GM18498 (cell line): ENCODE measurements at regions not wholly inside any gene's neighbourhood (a gene's known extent, or its start where the extent isn't known, plus 50 kb on each side); places are given as distances from the start of the nearest gene placed in this dataset.

Source experiments
- ATAC-seq: cut with Tn5 transposase; IDR thresholded peaks from one replicate; pipeline ENCODE4 v1.9.1; 2021; ENCODE audit warnings: mild to moderate bottlenecking, moderate library complexity; ENCODE audit not compliant: unreplicated experiment

DNA sequence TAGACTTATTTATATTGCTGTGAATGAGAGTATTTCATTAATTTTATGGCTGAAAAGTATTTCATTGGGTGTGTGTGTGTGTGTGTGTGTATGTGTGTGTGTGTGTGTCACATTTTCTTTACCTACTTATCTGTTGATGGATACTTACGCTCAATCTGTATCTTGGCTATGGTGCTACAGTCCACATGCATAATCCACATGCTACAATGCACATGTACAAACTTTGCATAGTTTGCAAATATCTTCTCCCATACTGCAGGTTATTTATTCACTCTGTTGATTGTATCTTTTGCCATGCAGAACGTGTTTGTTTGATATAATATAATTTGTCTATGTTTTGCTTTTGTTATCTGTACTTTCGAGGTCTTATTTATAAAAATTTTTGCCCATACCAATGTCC lies 167.8 kb downstream of the RAB28 start:
- no peak for ATAC-seq

DNA sequence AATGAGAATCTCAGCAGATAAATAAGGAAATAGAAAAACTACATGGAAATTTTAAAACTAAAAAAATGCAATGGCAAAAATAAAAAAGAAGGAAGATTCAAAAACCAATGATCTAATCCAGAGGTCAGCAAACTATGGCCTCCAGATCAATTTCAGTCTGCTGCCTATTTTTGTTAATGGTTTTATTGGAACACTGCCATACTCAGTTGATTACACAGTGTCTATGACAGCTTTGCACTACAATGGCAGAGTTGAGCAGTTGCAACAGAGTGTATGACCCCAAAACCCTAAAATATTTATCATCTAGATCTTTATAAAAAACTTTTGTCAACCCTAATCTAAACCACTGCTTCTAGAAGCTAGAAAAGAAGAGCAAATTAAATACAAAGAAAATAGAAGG lies 170.3 kb downstream of the RAB28 start:
- ATAC-seq: no peak

DNA sequence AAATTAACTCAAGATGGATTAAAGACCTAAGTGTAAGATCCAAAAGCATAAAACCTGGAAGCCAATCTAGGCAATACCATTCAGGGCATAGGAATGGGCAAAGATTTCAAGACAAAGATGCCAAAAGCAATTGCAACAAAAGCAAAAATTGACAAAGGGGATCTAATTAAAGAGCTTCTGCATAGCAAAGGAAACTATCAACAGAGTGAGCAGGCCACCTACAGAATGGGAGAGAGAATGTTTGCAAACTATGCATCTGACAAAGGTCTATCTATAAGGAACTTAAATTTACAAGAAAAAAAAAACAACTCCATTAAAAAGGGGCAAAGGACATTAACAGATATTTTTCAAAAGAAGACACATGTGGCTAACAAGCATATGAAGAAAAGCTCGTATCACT lies 171.9 kb downstream of the RAB28 start:
- no peak for ATAC-seq

DNA sequence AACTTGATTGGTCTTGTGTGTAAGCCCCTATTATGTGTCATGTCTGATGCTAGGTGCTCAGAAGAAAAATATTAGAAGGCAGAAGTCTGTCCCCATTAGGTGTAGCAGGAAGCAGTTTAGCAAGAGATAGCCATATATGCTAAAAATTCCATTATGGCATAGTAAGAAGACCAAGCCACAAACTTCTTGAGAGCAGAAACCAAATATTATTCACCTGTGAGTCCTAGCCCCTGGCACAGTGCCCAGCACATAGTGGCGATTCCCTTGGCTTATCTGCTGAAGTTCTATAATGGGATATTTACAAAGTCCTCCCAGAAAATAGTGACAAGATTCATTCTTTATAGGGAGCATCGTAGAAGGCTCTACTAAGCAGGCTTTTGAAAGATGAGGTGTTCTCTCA lies 174.4 kb downstream of the RAB28 start:
- no peak for ATAC-seq

DNA sequence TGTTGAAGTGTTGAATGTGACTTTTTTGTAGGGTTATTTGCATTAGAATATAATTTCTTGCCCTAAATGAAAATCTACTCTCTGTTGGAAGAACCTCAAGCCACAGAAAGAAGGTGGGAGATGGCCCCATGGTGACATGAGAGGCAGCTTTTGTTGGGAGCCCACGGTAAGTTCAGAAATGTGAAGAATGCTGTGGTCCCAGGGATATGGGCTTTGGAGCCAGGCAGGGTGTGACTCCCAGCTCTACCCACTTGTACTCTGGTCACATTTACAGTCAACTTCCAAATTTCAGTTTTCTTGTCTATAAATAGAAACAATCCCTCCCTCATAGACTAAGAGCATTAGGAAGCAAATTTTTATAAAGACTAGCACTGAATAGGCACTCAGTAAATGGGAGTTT lies 177.8 kb downstream of the RAB28 start:
- ATAC-seq: no peak

DNA sequence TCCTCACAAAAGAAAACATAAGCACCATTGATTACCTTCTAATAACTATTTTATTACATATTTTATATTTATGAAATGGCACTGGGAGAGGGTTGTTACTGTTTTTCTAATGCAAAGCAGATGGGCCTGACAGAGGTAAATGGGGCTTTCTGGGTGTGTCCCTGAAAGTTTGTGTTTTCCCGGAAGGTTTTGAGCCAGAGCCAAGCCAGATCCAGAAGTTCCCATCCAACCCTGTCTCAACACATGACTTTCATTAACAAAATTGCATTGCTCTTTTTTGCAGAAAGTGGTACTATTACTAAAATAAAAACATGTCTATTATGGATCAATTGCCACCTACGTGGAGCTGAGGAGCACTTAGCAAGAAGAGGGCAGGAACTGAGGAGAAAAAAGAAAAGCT lies 181.3 kb downstream of the RAB28 start:
- no peak for ATAC-seq

DNA sequence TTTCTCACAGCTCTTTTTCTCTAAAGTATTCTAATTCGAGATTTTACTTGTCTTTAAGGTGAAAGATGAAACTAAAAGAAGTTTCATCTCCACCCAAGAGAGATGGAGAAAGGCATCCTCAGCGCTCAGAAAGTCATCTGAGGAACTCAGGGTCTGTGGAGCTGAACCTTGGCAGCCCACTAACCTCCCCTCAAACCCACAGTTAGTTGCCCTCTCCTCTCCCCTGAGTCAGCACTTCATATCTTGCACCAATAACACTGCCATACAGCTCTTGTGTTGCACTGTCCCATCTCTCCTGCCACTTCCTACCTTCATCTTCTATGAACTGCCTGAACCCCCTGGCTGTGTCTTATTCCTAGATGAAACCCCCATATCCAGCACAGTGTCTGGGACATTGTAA lies 184.8 kb downstream of the RAB28 start:
- no peak for ATAC-seq

DNA sequence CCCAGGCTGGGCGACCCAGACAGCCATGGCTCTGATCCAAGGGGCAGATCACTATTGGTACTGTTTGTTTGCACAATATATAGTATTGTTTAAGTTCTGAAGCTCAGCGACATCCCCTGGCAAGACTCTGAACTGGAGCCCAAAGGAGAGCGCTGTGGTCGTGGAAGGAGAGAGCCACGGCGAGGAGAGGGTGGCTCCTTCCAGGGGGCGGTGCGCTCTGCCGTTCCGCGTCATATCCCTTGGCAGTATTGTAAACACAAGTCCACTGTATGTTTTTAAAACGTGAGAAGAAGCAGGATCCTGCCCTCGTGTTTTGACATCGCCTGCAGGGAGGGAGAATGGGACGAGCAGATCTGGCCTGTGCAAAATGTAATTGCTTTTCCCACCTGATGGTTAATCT lies 185.5 kb downstream of the RAB28 start:
- ATAC-seq: no peak

DNA sequence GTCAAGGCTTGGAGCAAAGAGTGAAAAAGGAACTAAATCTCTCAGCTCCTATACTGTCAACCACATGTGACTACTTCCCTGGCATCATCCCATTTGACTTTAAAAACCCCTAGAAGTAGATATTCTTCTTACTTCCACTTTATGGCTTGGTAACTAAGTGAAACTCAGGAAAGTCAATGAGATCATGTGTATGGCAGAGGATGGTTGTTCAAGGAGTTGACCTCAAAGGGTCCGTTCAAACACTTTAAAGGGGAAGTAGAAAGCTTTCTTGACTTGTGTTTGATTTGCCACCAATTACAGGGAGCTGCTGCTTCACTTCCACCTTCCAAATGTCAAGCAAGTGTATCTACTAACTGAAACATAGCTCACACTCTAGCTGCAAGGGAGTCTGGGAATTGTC lies 187.2 kb downstream of the RAB28 start:
- no peak for ATAC-seq

DNA sequence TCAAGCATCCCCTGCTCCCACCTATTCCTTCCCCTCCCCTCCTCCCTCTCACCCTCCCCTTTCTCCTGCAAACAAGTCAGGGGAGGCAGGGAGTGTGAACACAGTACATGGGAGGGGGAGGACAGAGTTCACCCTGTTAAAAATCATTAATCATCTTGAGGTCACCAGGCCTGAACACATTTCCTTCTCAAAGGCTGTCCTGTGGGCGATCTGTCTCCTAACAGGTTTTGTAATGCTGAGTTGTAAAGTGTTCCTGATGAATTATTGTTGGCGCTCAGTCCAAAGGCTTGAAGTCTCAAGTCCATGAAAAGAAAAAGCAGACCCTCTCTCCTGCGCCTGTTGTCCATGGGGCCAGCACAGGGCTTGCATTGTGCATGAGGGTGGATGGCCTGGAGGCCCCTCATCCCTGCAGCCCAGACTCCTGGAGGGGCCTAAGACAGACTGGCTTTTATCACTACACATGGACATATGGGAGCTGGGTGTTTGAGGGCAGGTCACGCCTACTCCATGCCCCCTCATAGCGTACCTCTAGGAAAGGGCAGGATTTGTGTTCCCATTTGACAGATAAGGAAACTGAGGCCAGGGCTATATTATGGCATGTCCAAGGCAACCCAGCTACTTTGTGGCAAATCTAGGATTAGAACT lies 189.1 kb downstream of the RAB28 start:
- no peak for ATAC-seq

DNA sequence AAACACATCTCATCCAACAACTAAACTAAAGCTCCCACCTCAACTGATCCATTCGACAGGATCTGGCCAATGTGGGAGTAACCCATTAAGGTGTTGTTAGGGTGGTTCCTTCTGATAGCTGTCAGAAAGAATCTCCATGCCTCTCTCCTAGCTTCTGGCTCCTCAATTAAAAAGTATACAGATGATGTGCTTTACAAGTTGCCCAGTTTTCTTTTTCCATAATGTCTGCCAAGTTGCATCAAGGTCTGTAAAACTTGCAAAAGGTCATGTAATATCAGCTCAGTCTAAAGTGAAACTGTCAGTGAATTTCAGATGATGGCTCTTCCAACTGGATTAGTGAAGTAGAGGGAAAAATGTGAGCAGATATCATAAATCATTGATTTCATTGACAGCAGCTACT lies 191.8 kb downstream of the RAB28 start:
- ATAC-seq: no peak

DNA sequence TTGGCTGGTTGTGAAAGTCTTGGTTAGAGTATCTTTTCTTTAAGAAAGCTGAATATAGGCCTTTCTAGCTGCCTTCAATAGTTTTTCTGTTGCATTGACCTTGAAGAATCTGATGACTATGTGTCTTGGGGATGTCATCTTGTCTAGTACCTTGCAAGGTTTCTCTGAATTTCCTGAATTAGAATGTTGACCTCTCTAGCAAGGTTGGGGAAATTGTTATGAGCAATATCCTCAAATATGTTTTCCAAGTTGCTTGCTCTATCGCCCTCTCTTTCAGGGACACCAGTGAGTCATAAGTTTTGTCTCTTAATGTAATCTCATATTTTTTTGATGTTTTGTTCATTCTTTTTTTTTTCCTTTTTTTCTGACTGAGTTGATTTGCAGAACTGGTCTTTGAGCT lies 194.7 kb downstream of the RAB28 start:
- no peak for ATAC-seq

DNA sequence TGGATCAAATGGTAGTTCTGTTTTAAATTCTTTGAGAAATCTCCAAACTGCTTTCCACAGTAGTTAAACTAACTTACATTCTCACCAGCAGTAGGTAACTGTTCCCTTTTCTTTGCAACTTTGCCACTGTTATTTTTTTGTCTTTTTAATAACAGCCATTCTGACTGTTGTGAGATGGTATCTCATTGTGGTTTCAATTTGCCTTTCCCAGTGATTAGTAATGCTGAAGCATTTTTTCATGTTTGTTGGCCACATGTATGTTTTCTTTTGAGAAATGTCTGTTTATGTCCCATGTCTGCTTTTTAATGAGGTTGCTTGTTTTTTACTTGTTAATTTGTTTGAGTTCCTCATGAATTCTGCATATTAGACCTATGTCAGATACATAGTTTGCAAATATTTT lies 198.8 kb downstream of the RAB28 start:
- no peak for ATAC-seq

DNA sequence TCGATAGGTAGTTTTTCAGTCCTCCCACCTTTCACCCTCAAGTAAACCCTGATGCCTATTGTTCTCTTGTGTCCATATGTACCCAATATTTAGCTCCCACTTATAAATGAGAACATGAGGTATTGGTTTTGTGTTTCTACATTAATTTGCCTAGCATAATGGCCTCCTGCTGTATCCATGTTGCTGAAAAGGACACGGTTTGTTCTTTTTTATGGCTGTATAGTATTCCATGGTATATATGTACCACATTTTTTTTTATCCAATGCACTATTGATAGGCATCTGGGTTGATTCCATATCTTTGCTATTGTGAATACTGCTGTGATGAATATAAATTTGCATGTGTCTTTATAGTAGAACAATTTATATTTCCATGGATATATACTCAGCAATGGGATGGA lies 199.2 kb downstream of the RAB28 start:
- no peak for ATAC-seq

DNA sequence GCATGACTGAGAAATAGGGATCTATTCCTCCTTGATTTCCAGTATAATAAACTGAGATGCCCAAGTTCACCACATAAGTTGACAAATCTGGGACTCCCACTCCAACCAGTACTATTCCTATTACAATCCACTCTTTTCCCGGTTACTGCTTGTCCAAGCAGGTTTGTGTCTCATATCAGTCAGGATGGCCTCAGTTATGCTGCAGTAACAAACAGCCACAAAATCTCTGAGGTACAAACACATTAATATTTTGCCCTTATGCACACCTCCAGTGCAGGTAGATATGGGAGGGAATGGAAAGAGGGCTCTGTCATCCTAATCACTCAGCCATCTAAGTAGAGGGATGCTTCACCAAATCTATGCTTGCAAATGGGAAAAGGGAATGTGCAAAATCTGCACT lies 207.8 kb downstream of the RAB28 start:
- no peak for ATAC-seq

DNA sequence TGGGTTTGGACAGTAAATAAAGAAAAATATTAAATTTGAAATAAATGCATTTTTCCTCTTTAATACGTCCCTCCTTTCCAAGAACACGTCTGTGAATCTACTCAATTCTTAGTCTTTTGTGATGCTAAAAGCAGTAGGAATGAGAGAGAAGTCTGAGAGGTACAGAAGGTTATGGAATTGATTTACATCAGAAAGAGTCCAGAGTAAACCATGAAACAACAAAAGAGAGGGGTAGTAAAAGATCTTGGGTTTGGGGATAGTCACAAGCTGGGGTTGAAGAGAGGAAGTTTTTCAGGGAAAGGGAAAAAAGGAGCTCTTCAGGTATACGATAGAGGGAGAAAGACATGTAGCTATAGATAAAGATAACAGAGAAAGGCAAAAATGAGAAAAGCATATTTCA lies 215.4 kb downstream of the RAB28 start:
- ATAC-seq: no peak

DNA sequence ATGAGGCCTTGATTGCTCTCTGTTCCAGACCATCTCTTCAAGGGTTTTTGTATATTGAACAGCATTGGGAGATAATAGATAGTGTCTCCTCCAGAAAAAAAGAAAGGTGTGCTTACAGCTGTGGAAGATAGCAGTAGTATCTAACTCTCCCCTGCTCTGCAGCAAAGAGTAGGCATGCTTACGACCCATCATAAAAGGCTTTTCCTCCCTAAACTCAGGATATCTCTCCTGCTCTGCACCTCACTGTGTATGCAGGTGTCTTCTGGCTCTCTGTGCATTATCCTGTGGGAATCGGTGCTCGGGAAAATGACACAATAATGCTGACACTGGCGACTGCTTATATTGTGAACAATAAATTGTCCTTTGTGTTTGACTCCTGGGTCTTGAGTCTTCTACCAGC lies 216.0 kb downstream of the RAB28 start:
- ATAC-seq: no peak

DNA sequence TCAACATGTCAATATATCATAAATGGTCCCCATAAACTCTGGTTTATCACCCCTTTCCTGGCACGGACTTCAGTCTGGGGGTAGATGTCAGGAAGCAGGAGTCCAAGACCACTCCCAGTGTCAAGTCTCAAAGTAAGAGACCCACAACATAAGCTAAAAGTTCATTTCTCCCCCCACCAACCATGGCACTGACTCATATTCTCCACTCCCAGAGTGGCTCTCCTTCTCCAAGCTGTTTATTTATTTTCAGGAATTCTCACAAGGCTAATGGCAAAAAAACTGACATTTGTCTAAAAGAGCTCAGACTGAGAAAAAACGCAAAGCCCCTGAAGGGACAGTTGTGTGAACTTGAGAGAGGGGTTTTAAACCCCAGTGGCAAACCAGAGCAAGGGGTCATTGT lies 217.0 kb downstream of the RAB28 start:
- no peak for ATAC-seq

DNA sequence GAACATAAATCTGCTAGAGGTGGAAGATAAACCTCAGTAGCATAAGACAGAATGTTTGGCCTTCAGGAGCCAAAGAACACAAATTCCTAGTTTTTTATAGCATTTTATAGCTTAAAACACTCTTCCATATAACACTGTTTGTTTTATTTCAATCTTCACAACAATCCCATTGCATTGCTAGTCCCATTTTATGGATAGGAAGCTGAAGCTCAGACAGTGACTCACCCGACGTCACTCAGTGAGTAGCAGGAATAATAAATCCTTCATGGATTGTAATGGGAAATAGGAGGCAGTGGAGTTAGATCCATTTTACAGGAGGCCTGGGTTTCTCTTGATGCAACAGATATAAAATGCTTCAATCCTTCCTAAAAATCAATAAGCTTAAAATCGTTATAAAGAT lies 217.5 kb downstream of the RAB28 start:
- ATAC-seq: no peak

DNA sequence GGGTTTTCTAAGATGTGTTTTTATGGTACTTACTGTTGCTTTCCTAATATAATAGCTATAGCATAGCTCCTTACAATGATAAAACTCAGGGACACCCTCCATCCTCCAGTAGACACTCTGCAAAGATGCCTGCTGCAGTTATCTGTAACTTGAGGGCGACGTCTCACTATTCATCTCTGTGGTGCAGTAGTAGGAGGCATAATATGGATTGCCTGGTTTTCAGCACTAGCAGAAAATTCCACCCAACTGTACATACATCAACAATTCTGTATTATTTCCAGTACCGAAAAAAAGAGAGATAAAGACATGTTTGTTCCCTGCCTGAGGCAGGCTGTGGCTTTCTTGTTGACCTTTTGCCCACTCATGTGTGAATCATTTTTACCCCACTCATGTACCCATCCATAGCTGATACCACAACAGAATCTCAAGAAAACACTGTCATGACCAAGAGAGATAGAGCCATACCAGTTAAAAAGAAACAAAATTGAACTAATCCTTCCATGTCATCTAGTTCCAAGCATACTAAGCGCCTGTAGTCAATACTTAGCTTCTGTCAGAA lies 220.1 kb downstream of the RAB28 start:
- ATAC-seq: no peak

DNA sequence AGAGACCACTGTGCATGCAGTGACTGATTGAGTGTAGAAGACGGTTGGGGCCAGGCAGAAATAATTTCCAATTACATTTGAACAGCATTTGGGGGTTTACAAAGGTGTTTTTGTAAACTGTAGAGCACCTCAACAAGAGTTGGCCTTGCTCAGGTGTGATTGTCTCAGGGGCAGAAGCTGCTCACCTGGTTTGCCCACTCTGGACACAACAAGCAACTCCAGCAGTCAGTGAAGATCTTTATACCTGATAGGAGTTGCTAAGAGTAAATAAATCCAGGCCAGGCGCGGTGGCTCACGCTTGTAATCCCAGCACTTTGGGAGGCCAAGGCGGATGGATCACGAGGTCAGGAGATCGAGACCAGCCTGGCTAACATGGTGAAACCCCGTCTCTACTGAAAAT lies 221.3 kb downstream of the RAB28 start:
- no peak for ATAC-seq

DNA sequence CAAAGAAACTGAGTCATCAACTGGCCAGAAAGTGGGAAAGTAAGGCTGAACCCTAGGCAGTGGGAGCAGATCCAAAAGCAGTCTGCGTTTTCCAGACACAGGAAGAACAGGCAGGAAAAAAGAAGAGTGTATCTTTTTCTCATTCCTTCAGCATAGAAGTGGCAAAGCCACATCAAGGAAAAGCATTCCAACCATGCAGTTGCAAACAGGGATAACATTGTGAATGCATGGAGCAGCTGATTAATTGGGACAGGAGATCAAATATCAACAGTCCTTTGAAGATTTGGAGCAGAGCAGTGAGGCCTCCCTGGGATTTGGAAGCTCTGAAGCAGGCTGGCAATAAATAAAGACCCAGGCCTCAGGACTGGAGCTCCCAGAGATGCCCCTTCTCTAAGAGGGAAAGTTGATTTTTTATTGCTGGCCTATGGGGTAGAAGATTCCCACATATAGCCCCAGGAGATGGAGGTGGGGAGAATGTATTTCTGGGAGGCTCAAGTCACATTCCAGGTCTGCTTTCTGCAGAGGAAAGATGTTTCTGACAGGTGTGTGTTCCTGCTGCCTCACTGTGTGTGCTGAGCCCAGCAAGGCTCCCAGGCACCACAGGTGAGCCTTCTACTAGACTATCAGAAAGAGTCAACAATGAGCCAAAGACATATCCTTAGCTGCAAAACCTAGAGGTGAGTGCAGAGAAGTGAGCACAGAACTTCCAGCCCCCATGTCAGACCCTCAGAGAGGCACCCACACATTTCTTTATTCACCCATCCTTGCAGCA lies 222.5 kb downstream of the RAB28 start:
- ATAC-seq: no peak

DNA sequence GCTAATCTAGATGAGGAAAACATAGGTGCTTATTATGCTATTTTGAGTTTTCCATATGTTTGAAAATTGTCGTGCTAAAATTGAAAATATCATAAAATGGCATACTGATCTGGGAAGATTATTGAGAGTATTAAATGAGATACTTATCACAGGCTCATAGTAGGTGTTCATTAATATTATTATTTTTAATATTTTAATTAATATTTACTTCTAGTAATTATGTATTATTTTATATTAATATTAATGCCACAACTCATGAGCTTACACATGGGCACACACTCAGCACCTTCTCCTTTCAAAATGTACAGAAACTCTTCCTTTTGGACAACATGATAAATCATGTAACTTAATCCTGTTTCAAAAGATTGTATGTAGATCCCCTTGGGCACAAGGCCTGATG lies 223.6 kb downstream of the RAB28 start:
- no peak for ATAC-seq
